ENCODE measurements at regions not wholly inside any gene's neighbourhood (a gene's known extent, or its start where the extent isn't known, plus 50 kb on each side); places are given as distances from the start of the nearest gene placed in this dataset.

DNA sequence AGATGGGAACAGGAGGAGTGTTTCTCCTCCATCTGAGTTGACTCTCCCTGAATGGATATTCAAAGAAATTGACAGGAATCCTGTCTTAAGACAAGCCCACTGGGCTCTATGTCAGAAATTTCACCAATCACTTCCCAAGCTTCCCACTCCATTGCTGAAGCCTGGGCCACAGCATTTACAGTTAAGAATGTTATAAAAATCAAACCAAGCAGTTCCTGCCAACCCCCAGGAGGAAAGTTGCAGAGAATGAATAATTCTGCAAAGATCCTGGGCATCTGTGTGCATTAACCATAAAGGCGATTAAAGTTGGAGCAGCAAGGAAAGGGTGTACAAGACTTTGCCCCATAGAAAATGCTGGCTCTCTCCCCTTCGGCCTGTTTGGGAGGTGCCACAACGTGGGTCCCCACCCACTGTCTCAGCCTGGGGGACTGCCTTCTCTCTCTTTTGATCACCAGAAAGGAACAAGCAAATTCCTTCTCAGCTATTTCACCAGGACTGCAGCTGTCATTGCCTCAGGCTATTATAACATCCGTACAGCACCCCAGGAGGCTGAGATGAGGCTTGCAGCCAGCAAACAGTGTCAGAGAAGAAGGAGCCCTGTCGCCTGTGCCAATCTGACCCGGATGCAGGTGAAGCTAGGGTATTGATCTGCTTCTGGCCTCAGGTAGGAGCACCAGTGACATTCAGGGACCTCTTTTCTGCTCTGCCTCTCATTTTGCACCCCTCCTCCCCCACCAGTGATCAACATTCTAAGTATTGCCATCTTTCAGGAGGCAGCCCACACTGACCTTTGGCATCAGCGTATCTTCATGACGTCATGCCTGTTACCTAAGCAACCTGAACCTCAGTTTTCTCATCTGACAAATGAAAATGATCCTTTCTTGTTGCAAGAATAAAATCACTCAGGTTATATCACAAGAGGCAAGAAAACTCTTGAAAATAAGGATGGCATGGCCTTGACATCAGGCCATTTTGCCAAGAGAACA is 219.0 kb downstream of the SH3BP4 start:
- no peaks in the 10 kb centered on the region for H3K36me3 Mint-ChIP-seq (ENCODE audit: low read depth)
- no peaks in the 10 kb centered on the region; the same call in 1 of the 2 replicates for H4K20me1 ChIP-seq (replicated peaks; ENCODE audit: insufficient read depth)
- DNase-seq (ENCODE audit: low spot score), result peak; percentile 68

DNA sequence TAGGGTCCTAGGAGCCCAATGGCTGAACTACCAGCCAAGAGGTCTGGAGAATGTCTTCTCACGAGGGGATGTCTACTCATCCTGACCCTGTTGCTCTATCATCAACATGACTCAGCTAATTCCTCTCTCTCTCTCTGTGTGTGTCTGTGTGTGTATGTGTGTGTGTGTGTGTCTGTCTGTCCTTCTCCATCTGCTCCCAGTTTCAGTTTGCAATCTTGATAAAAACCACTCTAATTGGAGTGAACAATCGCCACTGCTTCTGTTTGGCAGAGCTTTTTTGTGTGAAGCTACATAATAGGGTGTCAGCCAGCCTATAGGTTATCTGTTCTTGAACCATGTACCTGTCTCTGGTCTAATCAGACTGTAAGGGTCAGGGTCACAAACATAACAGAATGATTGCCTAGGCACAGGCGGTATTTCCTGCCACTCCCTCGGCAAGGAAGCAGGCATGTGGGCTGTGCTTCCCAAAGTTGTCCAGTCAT is 219.8 kb downstream of the SH3BP4 start:
- ATAC-seq, result no peak
- H3K9me2 ChIP-seq (ENCODE audit: insufficient read depth), result peaks cover 5% of the 10 kb centered on the region; the same call in 1 of the 2 replicates
- H3K4me1 ChIP-seq (ENCODE audit: insufficient read depth), result peaks cover 5% of the 10 kb centered on the region; the same call in 1 of the 2 replicates
- no peak overlapping the region for H2AFZ ChIP-seq
- H3K4me3 ChIP-seq, result no peak overlapping the region
- no peaks in the 10 kb centered on the region for H3F3A ChIP-seq (replicated peaks; ENCODE audit: low read depth)
- no peak overlapping the region for H3K27ac Mint-ChIP-seq
- H3K36me3 ChIP-seq (ENCODE audit: insufficient read depth), result no peaks in the 10 kb centered on the region
- H3K4me1 Mint-ChIP-seq, result peaks cover 3% of the 10 kb centered on the region; the same call in 2 of the 3 replicates
- no peak overlapping the region for H3K27ac ChIP-seq (ENCODE audit: low read depth)
- H3K27me3 ChIP-seq (ENCODE audit: insufficient read depth), result no peaks in the 10 kb centered on the region
- no peak overlapping the region for H3K4me3 Mint-ChIP-seq
- H3K9me3 Mint-ChIP-seq, result peaks cover 4% of the 10 kb centered on the region; the same call in 1 of the 3 replicates
- no peaks in the 10 kb centered on the region for H3K79me2 ChIP-seq (replicated peaks; ENCODE audit: insufficient read depth)
- H4K20me1 ChIP-seq (replicated peaks; ENCODE audit: insufficient read depth), result no peaks in the 10 kb centered on the region; the same call in 1 of the 2 replicates
- no peak for DNase-seq (ENCODE audit: low spot score)
- H3K27me3 Mint-ChIP-seq (ENCODE audit: insufficient read depth, low read depth, poor library complexity), result peaks cover 7% of the 10 kb centered on the region
- H3K36me3 Mint-ChIP-seq (ENCODE audit: low read depth), result no peaks in the 10 kb centered on the region
- H3K4me2 ChIP-seq, result no peak overlapping the region
- TF ChIP-seq, protein P1, sequence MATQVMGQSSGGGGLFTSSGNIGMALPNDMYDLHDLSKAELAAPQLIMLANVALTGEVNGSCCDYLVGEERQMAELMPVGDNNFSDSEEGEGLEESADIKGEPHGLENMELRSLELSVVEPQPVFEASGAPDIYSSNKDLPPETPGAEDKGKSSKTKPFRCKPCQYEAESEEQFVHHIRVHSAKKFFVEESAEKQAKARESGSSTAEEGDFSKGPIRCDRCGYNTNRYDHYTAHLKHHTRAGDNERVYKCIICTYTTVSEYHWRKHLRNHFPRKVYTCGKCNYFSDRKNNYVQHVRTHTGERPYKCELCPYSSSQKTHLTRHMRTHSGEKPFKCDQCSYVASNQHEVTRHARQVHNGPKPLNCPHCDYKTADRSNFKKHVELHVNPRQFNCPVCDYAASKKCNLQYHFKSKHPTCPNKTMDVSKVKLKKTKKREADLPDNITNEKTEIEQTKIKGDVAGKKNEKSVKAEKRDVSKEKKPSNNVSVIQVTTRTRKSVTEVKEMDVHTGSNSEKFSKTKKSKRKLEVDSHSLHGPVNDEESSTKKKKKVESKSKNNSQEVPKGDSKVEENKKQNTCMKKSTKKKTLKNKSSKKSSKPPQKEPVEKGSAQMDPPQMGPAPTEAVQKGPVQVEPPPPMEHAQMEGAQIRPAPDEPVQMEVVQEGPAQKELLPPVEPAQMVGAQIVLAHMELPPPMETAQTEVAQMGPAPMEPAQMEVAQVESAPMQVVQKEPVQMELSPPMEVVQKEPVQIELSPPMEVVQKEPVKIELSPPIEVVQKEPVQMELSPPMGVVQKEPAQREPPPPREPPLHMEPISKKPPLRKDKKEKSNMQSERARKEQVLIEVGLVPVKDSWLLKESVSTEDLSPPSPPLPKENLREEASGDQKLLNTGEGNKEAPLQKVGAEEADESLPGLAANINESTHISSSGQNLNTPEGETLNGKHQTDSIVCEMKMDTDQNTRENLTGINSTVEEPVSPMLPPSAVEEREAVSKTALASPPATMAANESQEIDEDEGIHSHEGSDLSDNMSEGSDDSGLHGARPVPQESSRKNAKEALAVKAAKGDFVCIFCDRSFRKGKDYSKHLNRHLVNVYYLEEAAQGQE (IDR thresholded peaks at IDR 0.05; ENCODE audit: unreplicated experiment), result no peak
- TF ChIP-seq POLR2AphosphoS5 (IDR thresholded peaks at IDR 0.05; ENCODE audit: low read depth) (no peak), CREB1 (CRISPR knock-in tag; IDR thresholded peaks at IDR 0.05; ENCODE audit: low read depth) (no peak), EZH2 (IDR thresholded peaks at IDR 0.05; ENCODE audit: low read depth, unreplicated experiment) (no peak), JUNB (IDR thresholded peaks at IDR 0.05; ENCODE audit: unreplicated experiment) (no peak), NANOG (IDR thresholded peaks at IDR 0.05; ENCODE audit: borderline replicate concordance) (no peak), ZNF331 (CRISPR knock-in tag; IDR thresholded peaks at IDR 0.05; ENCODE audit: low read depth) (no peak), EZH2phosphoT487 (IDR thresholded peaks at IDR 0.05; ENCODE audit: unreplicated experiment) (no peak), STAT1 (IDR thresholded peaks at IDR 0.05; ENCODE audit: unreplicated experiment) (no peak)
- TF ChIP-seq, protein P2, sequence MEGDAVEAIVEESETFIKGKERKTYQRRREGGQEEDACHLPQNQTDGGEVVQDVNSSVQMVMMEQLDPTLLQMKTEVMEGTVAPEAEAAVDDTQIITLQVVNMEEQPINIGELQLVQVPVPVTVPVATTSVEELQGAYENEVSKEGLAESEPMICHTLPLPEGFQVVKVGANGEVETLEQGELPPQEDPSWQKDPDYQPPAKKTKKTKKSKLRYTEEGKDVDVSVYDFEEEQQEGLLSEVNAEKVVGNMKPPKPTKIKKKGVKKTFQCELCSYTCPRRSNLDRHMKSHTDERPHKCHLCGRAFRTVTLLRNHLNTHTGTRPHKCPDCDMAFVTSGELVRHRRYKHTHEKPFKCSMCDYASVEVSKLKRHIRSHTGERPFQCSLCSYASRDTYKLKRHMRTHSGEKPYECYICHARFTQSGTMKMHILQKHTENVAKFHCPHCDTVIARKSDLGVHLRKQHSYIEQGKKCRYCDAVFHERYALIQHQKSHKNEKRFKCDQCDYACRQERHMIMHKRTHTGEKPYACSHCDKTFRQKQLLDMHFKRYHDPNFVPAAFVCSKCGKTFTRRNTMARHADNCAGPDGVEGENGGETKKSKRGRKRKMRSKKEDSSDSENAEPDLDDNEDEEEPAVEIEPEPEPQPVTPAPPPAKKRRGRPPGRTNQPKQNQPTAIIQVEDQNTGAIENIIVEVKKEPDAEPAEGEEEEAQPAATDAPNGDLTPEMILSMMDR (conservative IDR thresholded peaks at IDR 0.05; ENCODE audit: low read depth in 2 of 2), result no peak

More for the DNA sequence above, 219.0 kb downstream of the SH3BP4 start:
- H3K9me3 Mint-ChIP-seq, result peaks cover 4% of the 10 kb centered on the region; the same call in 1 of the 3 replicates
- no peaks in the 10 kb centered on the region for H3K36me3 ChIP-seq (ENCODE audit: insufficient read depth)
- H3K9me2 ChIP-seq (ENCODE audit: insufficient read depth), result peaks cover 5% of the 10 kb centered on the region; the same call in 1 of the 2 replicates
- peaks cover 5% of the 10 kb centered on the region; the same call in 1 of the 2 replicates for H3K4me1 ChIP-seq (ENCODE audit: insufficient read depth)
- no peak overlapping the region for H3K4me2 ChIP-seq
- no peak overlapping the region for H3K4me3 Mint-ChIP-seq
- H3K4me3 ChIP-seq, result no peak overlapping the region
- H3K27ac ChIP-seq (ENCODE audit: low read depth), result no peak overlapping the region
- peaks cover 3% of the 10 kb centered on the region; the same call in 2 of the 3 replicates for H3K4me1 Mint-ChIP-seq
- no peaks in the 10 kb centered on the region for H3K27me3 ChIP-seq (ENCODE audit: insufficient read depth)
- H3K27ac Mint-ChIP-seq, result no peak overlapping the region
- no peaks in the 10 kb centered on the region for H3F3A ChIP-seq (replicated peaks; ENCODE audit: low read depth)
- H2AFZ ChIP-seq, result no peak overlapping the region
- TF ChIP-seq NANOG (IDR thresholded peaks at IDR 0.05; ENCODE audit: borderline replicate concordance), result no peak
- TF ChIP-seq, protein P2 (conservative IDR thresholded peaks at IDR 0.05; ENCODE audit: low read depth in 2 of 2), result 0 out of 4 replicates have a peak, but pooled peaks have one; percentile 0 to 16
- H3K79me2 ChIP-seq (replicated peaks; ENCODE audit: insufficient read depth), result no peaks in the 10 kb centered on the region
- peaks cover 7% of the 10 kb centered on the region for H3K27me3 Mint-ChIP-seq (ENCODE audit: insufficient read depth, low read depth, poor library complexity)
- peak; percentile 92 for ATAC-seq

Data from GM23338 (cell line).